ENCODE measurements at regions not wholly inside any gene's neighbourhood (a gene's known extent, or its start where the extent isn't known, plus 50 kb on each side); places are given as distances from the start of the nearest gene placed in this dataset.
"Not testable (repeated sequence)": the region's sequence is repeated elsewhere in the genome, so short reads cannot be mapped to it uniquely, and the experiment has no call there.

DNA sequence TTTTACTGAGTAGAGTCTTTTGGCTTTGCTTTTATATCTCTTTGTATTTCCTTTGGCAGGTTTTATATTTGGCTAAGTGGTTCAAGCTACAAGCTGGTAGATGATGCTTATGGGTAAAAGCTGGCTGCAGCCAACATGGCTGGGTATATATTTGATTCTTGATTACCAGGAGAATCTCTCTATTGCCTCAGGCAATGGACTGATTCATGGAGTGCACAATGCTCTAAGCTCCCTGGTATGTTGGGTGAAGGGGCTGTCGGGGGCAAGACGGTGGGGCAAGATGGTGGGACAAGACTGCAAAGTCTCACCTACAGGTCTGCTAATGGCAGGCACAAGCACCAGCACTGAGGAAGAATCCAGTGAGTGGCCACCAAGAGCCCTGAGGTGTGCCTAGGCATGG is 366.6 kb downstream of the DMAC1 start:
- Mint-ChIP-seq H3K4me3 (no peak overlapping the region), H3K9me3 (peaks cover 10% of the 10 kb centered on the region), H3K27me3 (no peaks in the 10 kb centered on the region), H3K4me1 (no peaks in the 10 kb centered on the region), H3K27ac (no peak overlapping the region), H3K36me3 (no peaks in the 10 kb centered on the region)
- no peak for ATAC-seq

DNA sequence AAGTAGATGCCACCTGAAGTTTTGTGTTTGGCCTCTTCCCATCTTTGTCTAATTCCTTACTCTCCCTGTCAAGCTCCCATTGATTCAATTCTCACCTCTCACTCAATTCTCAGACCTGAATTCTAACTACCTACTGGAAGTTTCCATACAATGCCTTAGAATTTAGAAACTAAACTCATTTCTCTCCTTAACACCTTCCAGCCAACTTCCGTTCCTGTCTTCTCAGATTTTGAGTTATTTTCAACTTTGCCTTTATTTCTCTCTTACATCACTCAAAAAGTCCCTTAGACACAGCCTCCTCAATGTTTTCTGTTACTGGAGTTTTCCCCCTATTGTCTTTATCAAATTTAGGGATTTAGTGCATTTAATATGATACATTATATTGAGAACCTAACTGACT is 382.2 kb downstream of the DMAC1 start:
- peaks cover 11% of the 10 kb centered on the region for H3K9me3 Mint-ChIP-seq
- ATAC-seq, H3K27me3 Mint-ChIP-seq, H3K27ac Mint-ChIP-seq, H3K4me1 Mint-ChIP-seq, H3K36me3 Mint-ChIP-seq, H3K4me3 Mint-ChIP-seq: not testable (repeated sequence)

DNA sequence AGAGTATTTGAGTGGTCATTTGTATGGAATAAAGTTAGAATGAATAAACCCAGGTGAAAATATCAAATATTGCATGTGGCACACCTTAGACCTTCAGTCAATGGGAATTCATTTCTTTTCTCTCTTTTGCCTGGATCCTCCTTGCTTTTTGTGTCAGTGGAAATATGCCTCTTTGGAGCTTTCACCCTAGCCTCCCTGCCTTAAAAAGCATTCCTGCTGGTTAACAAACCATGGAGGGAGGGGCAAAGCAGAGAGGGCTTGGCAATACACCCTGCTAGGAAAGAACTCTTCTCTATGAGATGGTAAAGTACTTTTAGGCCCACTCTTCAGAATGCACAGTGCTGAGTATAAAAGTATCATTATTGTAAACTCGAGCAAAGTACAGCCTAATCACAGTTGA is 383.7 kb downstream of the DMAC1 start:
- H3K27ac Mint-ChIP-seq, result no peak overlapping the region
- no peak for ATAC-seq
- peaks cover 11% of the 10 kb centered on the region for H3K9me3 Mint-ChIP-seq
- H3K36me3 Mint-ChIP-seq, result no peaks in the 10 kb centered on the region
- peaks cover 9% of the 10 kb centered on the region for H3K27me3 Mint-ChIP-seq
- no peak overlapping the region for H3K4me3 Mint-ChIP-seq
- H3K4me1 Mint-ChIP-seq, result no peaks in the 10 kb centered on the region

DNA sequence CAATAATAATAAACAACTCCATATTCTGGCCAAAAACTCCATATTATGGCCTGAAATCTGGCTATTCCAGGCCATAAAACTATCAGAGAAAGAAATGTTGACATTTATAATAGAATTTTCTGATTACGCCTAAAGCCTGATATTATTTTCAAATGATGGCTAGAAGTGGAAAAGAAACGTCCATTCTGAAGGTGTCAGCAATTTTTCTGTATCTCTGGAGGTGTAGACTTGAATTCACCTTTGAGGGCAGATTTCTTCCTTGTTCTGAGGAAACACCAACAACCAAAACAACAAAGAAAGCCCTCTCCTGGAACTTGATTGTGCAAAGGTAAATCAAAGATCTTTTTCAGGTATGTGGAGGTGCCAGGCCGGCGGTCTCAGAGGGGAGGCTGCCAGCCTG is 390.7 kb downstream of the DMAC1 start:
- no peak overlapping the region for H3K4me3 Mint-ChIP-seq
- peaks cover 6% of the 10 kb centered on the region for H3K4me1 Mint-ChIP-seq
- no peak for ATAC-seq
- H3K36me3 Mint-ChIP-seq, result no peaks in the 10 kb centered on the region
- H3K27ac Mint-ChIP-seq, result no peak overlapping the region
- peaks cover 12% of the 10 kb centered on the region for H3K27me3 Mint-ChIP-seq
- peaks cover 6% of the 10 kb centered on the region for H3K9me3 Mint-ChIP-seq

DNA sequence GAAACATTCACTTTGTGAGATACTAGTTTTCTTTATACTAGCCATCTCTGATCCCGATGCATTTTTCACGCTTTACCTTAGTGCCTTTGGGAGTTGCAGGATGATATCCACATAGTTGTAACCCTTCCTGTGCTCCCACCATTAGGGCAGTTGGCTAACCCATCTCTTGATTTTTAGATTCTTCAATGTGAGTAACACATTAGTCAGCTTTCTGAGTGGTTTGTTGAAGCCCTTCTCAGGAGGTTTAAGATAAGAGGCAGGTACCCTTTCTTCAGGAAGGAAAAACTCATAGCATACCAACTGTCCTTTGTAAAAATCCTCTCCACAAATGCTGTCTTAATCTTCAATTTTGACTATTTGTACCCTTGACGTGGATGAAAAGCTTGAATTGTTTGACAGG is 392.3 kb downstream of the DMAC1 start:
- peaks cover 12% of the 10 kb centered on the region for H3K27me3 Mint-ChIP-seq
- H3K9me3 Mint-ChIP-seq, result peaks cover 4% of the 10 kb centered on the region
- no peak overlapping the region for H3K4me3 Mint-ChIP-seq
- H3K36me3 Mint-ChIP-seq, result no peaks in the 10 kb centered on the region
- peaks cover 6% of the 10 kb centered on the region for H3K4me1 Mint-ChIP-seq
- no peak overlapping the region for H3K27ac Mint-ChIP-seq
- no peak for ATAC-seq

DNA sequence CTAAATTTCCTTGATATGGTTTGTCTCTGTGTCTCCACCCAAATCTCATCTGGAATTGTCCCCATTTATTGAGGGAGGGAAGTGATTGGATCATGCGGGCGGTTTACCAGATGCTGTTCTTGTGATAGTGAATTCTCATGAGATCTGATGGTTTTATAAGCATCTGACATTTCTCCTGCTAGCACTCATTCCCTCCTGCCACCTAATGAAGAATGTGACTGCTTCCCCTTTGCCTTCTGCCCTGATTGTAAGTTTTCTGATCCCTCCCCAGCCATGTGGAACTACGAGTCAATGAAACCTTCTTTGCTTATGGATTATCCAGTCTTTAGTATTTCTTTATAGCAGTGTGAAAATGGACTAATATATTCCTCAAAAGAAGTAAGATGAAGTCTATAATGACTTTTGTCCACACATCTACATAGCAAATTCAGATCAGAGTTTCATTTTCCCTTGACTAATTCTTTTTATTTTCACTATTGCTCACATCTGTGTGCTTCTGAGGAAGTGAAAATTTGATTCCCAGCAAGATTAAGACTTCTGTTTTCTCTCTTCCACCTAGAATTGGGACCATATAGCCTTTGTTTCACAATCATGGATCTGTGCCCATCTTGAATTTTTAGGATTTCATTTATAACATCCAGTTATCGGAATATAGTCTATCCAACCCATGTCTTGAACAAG is 393.5 kb downstream of the DMAC1 start:
- peaks cover 6% of the 10 kb centered on the region for H3K4me1 Mint-ChIP-seq
- no peak overlapping the region for H3K4me3 Mint-ChIP-seq
- H3K27me3 Mint-ChIP-seq, result peaks cover 14% of the 10 kb centered on the region
- no peak for ATAC-seq
- H3K27ac Mint-ChIP-seq, result no peak overlapping the region
- H3K9me3 Mint-ChIP-seq, result peaks cover 4% of the 10 kb centered on the region
- H3K36me3 Mint-ChIP-seq, result no peaks in the 10 kb centered on the region

DNA sequence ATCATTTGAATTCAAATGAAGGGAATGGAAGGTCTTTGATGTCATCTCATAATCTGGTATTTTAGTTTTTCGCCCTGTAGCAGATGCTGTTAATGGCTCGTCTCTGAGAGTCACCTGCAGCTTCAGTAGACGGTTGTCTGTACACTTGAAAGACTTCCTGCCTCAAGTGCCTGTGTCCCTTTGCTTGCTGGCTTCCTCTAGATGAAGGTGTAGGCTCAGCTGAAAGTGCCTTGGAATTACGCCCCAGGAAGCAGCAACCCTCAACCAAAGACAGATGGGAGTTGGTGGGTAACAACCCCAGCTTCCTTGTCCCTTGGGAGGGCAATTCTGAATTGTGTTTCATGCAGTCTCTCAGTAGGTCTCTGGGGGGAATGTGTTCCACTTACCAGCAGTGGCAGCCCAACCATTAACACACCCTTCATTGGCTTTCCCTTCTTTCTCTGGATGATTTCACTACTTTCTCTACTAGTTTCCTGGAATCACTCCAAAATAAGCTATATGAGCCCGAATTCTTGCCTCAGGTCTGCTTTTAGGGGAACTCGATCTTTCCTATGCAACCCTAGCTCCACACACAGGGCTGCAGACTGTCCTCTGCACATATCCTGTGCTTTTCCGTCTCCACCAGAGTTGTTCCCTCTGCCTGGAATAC is 395.6 kb downstream of the DMAC1 start:
- no peak for ATAC-seq
- peaks cover 16% of the 10 kb centered on the region for H3K27me3 Mint-ChIP-seq

DNA sequence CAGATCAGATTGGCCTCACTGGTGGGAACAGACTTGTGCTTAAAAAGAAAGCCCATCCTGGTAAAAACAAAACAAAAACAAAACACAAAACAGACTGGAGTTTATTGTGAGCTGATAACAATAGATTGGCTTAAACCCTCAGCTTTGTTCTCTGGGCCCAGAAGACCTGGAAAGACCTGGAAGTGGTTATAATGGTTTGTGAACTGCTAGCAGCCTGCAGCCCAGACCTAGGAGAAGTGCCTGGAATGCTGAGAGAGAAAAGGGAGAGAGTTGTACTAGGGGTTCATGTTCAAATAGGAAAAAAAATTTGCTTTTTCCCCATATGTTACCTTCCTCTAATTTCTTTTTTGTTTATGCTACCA is 396.6 kb downstream of the DMAC1 start:
- no peak overlapping the region for H3K4me3 Mint-ChIP-seq
- H3K27me3 Mint-ChIP-seq, result peaks cover 16% of the 10 kb centered on the region
- H3K36me3 Mint-ChIP-seq, result no peaks in the 10 kb centered on the region
- H3K4me1 Mint-ChIP-seq, result peaks cover 6% of the 10 kb centered on the region
- no peak overlapping the region for H3K27ac Mint-ChIP-seq
- peaks cover 4% of the 10 kb centered on the region for H3K9me3 Mint-ChIP-seq
- ATAC-seq, result no peak

More for the DNA sequence above, 395.6 kb downstream of the DMAC1 start:
- no peak overlapping the region for H3K4me3 Mint-ChIP-seq
- peaks cover 6% of the 10 kb centered on the region for H3K4me1 Mint-ChIP-seq
- H3K9me3 Mint-ChIP-seq, result peaks cover 4% of the 10 kb centered on the region
- H3K27ac Mint-ChIP-seq, result no peak overlapping the region
- no peaks in the 10 kb centered on the region for H3K36me3 Mint-ChIP-seq

DNA sequence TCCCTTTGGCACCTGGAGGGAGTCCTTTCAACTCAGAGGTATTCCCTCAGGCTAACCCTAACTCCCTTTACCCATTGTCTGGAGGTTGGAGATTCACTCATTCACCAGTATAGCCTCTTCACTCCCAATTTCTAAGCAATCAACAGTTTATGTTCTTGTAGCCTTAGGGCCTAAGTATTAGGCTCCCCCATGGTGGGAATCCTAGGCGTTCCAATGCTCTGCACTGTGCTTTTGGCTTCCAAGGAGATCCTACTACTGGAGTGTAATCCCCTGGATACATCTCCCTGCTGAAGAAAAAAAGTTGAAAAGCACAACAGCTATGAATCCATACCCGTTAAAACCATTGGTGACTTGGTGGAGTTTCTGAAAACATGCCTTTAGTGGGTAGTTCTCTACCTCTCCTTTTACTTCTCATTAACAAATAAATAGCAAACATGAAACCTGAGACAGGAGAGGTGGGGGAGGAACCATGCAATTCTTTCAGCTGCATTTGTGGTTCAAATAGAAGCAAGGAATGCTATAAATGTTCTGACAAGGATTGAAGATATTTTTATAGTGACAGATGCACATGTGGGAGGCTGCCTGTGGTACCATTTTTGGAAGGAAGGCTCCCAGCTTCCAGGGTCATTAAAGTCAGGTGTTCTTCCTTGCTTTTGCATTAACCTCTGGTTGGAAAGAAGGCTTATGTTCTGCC is 397.1 kb downstream of the DMAC1 start:
- peaks cover under 1% of the 10 kb centered on the region for H3K9me3 Mint-ChIP-seq
- H3K4me3 Mint-ChIP-seq, result no peak overlapping the region
- ATAC-seq, result no peak
- no peak overlapping the region for H3K27ac Mint-ChIP-seq
- peaks cover 6% of the 10 kb centered on the region for H3K4me1 Mint-ChIP-seq
- H3K36me3 Mint-ChIP-seq, result no peaks in the 10 kb centered on the region
- H3K27me3 Mint-ChIP-seq, result peaks cover 16% of the 10 kb centered on the region

DNA sequence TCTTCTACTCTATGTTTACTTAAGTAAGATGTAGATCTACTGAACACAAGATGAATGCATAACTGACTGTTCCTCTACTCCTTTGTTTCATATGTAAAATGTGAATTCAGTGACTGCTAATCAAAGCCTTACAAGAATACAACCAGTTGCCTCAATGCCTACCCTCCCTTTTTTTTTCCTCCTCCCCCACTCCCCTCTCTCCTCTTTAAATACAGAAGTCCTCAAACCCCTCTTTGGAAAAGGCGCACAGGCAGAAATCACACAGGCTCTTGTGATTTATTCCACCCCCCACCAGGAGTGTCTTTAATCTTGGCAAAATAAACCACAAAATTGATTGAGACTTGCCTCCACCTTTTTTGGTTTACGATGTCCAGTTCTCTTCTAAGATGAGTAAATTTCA is 398.5 kb downstream of the DMAC1 start:
- H3K9me3 Mint-ChIP-seq, result no peaks in the 10 kb centered on the region
- no peak overlapping the region for H3K4me3 Mint-ChIP-seq
- no peaks in the 10 kb centered on the region for H3K36me3 Mint-ChIP-seq
- H3K4me1 Mint-ChIP-seq, result peaks cover 4% of the 10 kb centered on the region
- H3K27ac Mint-ChIP-seq, result no peak overlapping the region
- ATAC-seq, result no peak
- H3K27me3 Mint-ChIP-seq, result peaks cover 16% of the 10 kb centered on the region

DNA sequence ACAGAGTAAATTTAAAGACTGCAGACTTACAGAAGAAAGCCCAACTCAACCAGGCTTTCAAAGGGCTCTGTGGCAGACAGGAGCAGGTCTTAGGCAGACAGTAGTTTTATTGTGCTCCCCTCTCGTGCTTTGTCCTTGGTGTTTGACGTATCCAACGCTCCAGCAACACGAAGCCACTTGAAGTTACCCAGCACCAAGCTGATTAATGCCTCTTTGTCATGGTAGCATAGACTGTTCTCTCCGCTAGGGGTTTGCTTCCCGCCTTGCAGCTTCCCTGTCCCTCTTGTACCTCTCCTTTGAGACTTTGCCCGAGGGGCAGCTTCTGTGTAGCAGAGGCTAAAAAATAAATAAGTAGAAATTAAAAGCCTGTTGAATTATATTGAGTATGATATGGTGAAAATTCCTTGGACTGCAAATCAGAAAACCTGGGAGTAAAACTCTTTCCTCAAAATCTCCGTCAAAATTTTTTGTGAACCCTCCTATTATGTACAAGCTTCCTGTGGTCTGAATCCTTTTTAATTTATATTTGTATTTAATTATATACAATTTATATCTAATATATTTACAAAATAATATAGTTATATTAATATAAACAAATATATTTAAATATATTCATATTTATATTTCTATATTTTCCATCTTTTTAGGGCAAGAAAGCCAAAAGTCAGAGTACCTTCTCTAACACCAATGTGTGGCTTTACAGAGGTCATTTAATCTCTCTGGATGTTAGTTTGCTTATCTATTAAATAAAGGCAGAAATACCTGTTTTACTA is 405.4 kb downstream of the DMAC1 start:
- Mint-ChIP-seq H3K4me3 (no peak overlapping the region), H3K4me1 (no peaks in the 10 kb centered on the region), H3K27ac (no peak overlapping the region), H3K36me3 (no peaks in the 10 kb centered on the region), H3K27me3 (no peaks in the 10 kb centered on the region), H3K9me3 (no peaks in the 10 kb centered on the region)
- no peak for ATAC-seq

DNA sequence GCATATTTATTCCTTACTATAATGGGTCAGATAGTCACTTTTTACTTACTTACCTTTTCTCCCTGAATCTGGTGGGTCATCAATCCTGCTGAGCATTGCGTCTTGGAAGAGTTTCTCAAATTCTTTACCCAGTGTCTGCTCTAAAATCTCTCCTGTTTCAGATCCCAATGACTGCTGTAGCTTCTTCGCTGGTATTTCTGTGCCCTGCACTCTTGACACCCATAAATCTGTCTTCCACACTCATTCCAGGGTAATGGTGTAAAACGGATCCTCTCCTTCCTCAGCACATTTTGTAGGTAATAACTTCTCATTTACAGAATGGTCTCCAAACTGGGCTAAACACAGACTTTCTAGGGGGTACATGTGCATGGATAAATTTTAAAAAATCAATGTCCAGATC is 407.4 kb downstream of the DMAC1 start:
- no peak overlapping the region for H3K27ac Mint-ChIP-seq
- no peaks in the 10 kb centered on the region for H3K4me1 Mint-ChIP-seq
- H3K9me3 Mint-ChIP-seq, result no peaks in the 10 kb centered on the region
- H3K27me3 Mint-ChIP-seq, result no peaks in the 10 kb centered on the region
- no peak overlapping the region for H3K4me3 Mint-ChIP-seq
- no peak for ATAC-seq
- no peaks in the 10 kb centered on the region for H3K36me3 Mint-ChIP-seq

DNA sequence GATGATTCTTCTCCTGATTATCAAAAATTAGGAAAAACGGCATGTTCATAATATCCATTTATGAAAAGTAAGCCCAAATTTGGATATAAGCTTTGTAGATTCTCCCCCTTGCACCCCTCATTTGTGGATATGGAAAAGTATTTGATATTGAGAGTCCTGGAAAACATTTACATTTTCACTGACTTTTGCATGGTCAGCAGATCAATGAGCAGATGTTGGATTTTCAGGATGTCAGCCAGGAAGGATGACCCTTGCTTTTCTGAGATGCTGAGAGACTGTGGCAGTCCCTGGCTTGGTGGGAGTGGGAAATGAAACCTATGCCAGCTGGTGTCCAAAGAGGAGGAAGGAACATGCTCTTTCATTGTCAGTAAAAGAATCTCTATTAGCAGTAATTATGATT is 410.8 kb downstream of the DMAC1 start:
- H3K4me1 Mint-ChIP-seq, result no peaks in the 10 kb centered on the region
- no peaks in the 10 kb centered on the region for H3K9me3 Mint-ChIP-seq
- H3K4me3 Mint-ChIP-seq, result no peak overlapping the region
- no peaks in the 10 kb centered on the region for H3K36me3 Mint-ChIP-seq
- H3K27ac Mint-ChIP-seq, result no peak overlapping the region
- ATAC-seq, result no peak
- H3K27me3 Mint-ChIP-seq, result no peaks in the 10 kb centered on the region

DNA sequence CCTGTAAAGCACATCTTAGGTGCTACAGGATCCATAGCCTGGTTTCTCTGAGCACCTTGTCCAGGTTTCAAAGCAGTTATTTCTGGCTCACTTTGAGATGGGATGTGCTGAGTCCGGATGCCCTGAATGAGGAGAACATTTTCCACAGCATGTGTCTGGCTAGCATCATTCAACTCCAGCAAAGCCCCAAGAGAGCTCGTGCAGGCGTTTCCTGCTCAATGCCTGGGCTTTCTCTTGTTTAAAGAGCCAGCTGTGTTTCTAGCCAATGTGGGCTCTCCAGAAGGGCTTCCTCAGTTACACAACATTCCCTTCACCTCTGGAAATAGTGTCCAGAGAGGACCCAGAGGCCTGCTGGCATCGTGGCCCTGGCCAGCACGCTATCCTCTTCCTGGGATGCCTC is 411.7 kb downstream of the DMAC1 start:
- no peak overlapping the region for H3K27ac Mint-ChIP-seq
- H3K36me3 Mint-ChIP-seq, result no peaks in the 10 kb centered on the region
- H3K4me3 Mint-ChIP-seq, result no peak overlapping the region
- ATAC-seq, result no peak
- no peaks in the 10 kb centered on the region for H3K27me3 Mint-ChIP-seq
- H3K9me3 Mint-ChIP-seq, result no peaks in the 10 kb centered on the region
- no peaks in the 10 kb centered on the region for H3K4me1 Mint-ChIP-seq

DNA sequence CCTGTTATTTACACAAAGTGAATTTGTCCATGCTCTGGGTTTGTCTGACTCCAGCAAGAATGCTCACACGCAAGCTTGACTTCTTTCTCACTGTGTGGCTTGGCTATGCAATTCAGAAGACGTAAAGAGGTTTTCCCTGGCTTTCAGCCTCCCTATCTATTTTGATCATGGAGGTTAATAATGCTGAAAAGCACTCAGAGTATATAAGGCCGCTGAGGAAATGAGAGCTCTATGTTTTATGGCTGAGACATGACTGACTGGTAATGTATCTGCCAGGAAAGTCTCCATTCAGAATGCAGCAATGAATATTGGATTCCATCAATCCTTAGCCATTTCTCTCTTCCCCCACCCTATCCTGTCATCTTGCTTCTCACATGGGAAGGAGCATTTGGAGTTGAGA is 417.3 kb downstream of the DMAC1 start:
- Mint-ChIP-seq H3K27me3 (no peaks in the 10 kb centered on the region), H3K36me3 (no peaks in the 10 kb centered on the region), H3K27ac (no peak overlapping the region), H3K9me3 (no peaks in the 10 kb centered on the region), H3K4me1 (no peaks in the 10 kb centered on the region), H3K4me3 (no peak overlapping the region)
- ATAC-seq, result no peak

Data from stimulated activated memory B cell treated with anti-CD40 and anti-IgM and Interleukin-4, amounts not matched to agents 10 μg/mL and 1 μg/mL and 100 μg/mL, for 72 hours (primary cell).